Skin epidermis (tissue), 12 donors: ENCODE measurements at regions not wholly inside any gene's neighbourhood (a gene's known extent, or its start where the extent isn't known, plus 50 kb on each side); places are given as distances from the start of the nearest gene placed in this dataset.
"Not testable (repeated sequence)": the region's sequence is repeated elsewhere in the genome, so short reads cannot be mapped to it uniquely, and the experiment has no call there.

Experiments
- H3K27ac ChIP-seq, 21 experiments: fragments of 200-600 bp; sonication (generic) in 11 of 21; one replicate each; pipeline ENCODE4 v1.5.0; 2020; ENCODE audit warnings: mild to moderate bottlenecking in 3 of 21, inconsistent platforms in 2 of 21, moderate library complexity in 2 of 21
- H3K4me3 ChIP-seq, 7 experiments: fragments of 200-600 bp; sonication (generic) in 2 of 7; one replicate each; pipeline ENCODE4 v1.5.0; 2020; ENCODE audit warnings: inconsistent platforms in 2 of 7, mild to moderate bottlenecking in 2 of 7, moderate library complexity in 1 of 7

- H3K4me3 ChIP-seq, result no peak overlapping the region
- H3K27ac ChIP-seq, result no peak overlapping the region
Observed at GRCh38 chr2:118380915-118381653, 292.8 kb downstream of the INSIG2 start.

DNA sequence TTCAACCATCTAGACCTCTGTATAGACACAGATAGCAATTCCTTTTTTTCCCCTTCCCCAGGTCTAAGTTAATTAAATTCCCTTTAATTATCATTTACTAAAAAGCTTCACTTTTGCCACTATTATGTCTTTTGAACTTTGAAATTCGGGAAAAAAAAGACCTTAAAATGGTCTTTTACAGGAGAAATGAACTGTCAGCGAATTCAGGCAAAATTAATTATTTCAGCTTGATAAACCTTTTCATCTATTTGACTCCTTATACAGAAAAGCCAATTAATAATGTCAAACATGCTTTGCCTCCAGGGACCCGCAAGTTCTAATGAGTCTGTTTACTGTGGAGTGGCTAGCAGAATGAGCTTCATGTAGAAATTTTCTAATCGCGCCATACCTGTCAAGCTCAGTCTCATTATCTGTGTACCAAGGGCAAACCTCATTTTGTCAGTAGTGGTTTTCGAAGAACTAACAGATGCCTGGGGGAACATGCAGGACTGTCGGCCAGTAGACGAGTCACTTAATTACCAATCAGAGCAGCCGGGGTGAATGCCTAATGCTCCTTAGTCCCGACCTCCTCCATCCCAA, 287.7 kb downstream of the INSIG2 start:
- H3K27ac ChIP-seq, result no peak overlapping the region

GRCh38 chr2:118374974-118375755, 286.9 kb downstream of the INSIG2 start:
- Histone ChIP-seq H3K27ac (no peak overlapping the region), H3K4me3 (no peak overlapping the region)

More for the DNA sequence above, 287.7 kb downstream of the INSIG2 start:
- no peak overlapping the region for H3K4me3 ChIP-seq

- no peak overlapping the region for H3K27ac ChIP-seq
- H3K4me3 ChIP-seq, result no peak overlapping the region
Observed at GRCh38 chr2:118372886-118373830, 284.9 kb downstream of the INSIG2 start.

GRCh38 chr2:118371515-118371914, 283.2 kb downstream of the INSIG2 start:
- H3K4me3 ChIP-seq, result no peak overlapping the region
- H3K27ac ChIP-seq, result no peak overlapping the region

DNA sequence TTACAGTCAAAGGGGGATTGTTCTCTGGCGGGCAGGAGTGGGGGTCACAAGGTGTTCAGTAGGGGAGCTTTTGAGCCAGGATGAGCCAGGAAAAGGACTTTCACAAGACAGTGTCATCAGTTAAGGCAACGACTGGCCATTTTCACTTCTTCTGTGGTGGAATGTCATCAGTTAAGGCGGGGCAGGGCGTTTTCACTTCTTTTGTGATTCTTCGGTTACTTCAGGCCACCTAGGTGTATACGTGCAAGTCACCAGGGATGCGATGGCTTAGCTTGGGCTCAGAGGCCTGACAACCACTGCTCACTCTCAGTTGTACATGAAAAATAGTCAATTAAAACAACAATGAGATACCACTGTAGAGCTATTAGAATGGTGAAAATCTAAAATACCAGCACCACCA, 281.2 kb downstream of the INSIG2 start:
- not testable (repeated sequence) for H3K4me3 ChIP-seq, H3K27ac ChIP-seq

- Histone ChIP-seq H3K4me3 (no peak overlapping the region), H3K27ac (no peak overlapping the region)
Observed at GRCh38 chr2:118363604-118364003, 275.3 kb downstream of the INSIG2 start.

GRCh38 chr2:118356051-118356450, 267.8 kb downstream of the INSIG2 start:
- Histone ChIP-seq H3K4me3 (no peak overlapping the region), H3K27ac (no peak overlapping the region)

GRCh38 chr2:118351796-118352195, 263.5 kb downstream of the INSIG2 start:
- no peak overlapping the region for H3K4me3 ChIP-seq

DNA sequence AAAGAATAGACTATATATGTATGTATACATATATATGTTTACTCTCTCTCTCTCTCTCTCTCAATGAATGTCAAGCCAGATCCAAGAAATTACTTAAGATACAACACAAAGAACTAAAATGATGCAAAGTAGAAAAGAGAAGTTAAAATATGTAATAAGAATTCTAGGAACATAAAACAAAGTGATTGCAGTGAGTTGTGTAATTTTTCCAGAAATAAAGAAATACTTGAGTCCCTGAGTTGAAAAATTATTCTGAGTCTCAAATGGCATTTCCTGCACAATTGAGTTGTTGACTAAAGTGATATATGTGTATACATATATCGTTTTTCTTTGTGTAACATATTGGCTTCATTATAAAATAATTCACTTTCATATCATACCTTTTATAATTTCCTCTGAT, 262.4 kb downstream of the INSIG2 start:
- Histone ChIP-seq H3K27ac (no peak overlapping the region), H3K4me3 (no peak overlapping the region)

More at GRCh38 chr2:118351796-118352195, 263.5 kb downstream of the INSIG2 start:
- no peak overlapping the region for H3K27ac ChIP-seq

DNA sequence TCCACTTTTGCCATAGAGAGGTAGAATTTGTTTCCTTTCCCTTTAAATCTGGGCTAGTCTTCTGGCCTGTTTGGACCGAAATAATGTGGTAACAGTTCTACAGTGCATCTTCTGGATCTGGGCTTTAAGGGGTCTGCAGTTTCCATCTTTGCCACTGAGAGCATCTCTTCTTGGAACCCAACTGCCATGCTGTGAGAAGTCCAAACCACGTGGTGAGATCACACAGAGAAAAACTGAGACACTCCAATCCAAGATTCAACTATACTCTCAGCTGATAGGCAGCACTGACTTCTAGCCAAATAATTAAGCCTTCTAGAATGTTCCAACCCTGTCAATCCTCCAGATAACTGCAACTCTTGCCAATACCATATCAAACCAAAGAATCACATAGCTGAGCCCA, 261.1 kb downstream of the INSIG2 start:
- H3K4me3 ChIP-seq, result no peak overlapping the region
- no peak overlapping the region for H3K27ac ChIP-seq

DNA sequence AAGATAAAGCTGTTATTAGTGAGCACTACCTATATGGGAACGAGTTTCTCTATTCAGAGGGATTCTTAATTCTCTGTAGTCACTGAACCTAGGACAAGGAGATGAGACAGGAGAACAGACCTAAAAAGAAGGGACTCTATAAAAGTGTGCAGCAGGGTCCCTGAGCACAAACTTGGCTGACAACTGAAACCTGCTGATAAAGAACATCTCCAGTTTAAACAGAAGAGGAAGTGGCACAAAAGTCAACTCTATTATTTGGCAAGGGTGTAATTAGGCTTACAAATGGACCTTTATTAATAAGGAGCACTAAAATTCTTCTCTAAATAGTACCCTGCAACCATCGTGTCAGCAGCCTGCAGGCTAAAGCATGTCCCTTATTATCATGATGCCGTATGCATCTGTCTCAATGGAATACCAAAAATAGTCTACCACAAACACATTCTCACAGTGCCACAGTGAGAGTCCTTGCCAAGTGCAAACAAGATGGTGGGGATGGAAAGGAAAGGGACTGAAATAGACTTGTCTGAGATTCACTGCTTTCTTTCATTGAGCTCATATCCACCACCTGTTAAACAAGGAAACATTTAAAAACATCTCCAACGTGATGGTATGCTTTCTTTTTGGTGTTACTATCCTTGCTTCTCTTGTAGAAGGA, 260.2 kb downstream of the INSIG2 start:
- no peak overlapping the region for H3K4me3 ChIP-seq

DNA sequence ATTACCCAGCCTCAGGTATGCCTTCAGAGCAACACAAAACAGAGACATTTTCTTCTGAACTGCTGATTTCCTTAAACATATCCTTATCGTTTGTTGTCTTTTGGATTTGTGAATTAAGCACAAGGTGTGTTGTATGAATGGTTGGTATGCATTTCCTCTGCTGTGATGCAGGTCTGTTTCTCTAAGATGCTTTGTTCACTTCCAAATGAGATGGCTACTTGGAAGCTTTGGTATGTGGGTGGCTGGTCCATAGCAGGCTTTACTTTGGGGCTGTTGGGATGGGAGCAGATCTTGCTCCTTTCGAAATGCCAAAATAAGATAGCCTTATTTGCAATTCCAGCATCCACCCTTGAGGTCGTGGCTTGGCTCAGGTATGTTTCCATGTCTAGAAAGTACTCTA, 257.2 kb downstream of the INSIG2 start:
- H3K4me3 ChIP-seq, result no peak overlapping the region
- H3K27ac ChIP-seq, result no peak overlapping the region

More for the DNA sequence above, 260.2 kb downstream of the INSIG2 start:
- no peak overlapping the region for H3K27ac ChIP-seq

- Histone ChIP-seq H3K4me3 (no peak overlapping the region), H3K27ac (no peak overlapping the region)
Observed at GRCh38 chr2:118340103-118340502, 251.8 kb downstream of the INSIG2 start.

- Histone ChIP-seq H3K4me3 (no peak overlapping the region), H3K27ac (no peak overlapping the region)
Observed at GRCh38 chr2:118339386-118339785, 251.1 kb downstream of the INSIG2 start.

DNA sequence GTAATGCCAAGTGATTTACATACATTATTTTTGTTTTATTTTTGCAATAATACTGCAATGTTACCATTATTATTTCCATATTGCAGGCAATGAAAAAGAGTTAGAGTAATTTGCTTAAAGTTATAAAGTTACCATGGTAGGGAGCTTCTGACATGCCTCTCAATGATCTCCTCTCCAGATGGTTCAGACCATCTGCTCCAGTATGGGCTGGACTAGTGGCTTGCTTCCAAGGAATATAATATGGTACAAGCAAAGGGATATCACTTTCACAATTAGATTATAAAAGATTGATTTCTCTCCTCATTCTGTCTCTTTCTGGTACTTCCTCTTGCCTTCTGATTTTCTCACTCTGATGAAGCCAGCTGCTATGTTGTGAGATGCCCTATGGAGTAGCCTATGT, 245.4 kb downstream of the INSIG2 start:
- Histone ChIP-seq H3K27ac (no peak overlapping the region), H3K4me3 (no peak overlapping the region)

- H3K27ac ChIP-seq, result no peak overlapping the region
Observed at GRCh38 chr2:118325321-118325955, 237.2 kb downstream of the INSIG2 start.

DNA sequence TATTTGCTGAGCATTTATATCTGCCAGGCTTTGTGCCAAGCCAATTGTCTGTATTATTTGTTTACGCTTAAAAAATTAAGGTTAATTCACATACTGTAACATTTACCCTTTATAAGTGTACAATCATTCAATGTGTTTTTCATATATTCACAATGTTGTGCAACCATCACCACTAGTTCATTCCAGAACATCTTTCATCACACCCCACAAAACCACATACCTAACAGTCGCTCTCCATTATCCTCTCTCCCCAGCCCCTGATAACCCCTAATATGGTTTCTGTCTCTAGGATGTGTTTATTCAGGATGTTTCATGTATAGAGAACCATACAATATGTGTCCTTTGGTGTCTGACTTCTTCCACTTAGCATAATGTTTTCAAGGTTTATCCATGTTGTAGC, 234.1 kb downstream of the INSIG2 start:
- no peak overlapping the region for H3K4me3 ChIP-seq
- no peak overlapping the region for H3K27ac ChIP-seq

More at GRCh38 chr2:118325321-118325955, 237.2 kb downstream of the INSIG2 start:
- no peak overlapping the region for H3K4me3 ChIP-seq
